GM21576 (cell line): ENCODE measurements at regions not wholly inside any gene's neighbourhood (a gene's known extent, or its start where the extent isn't known, plus 50 kb on each side); places are given as distances from the start of the nearest gene placed in this dataset.

Experiments
- ATAC-seq: cut with Tn5 transposase; IDR thresholded peaks from one replicate; pipeline ENCODE4 v1.9.1; 2021; ENCODE audit warnings: mild to moderate bottlenecking, moderate library complexity; ENCODE audit not compliant: unreplicated experiment

GRCh38 chr5:71943874-71944273, 163.4 kb upstream of the MAP1B start:
- no peak for ATAC-seq

GRCh38 chr5:71945436-71945835, 161.8 kb upstream of the MAP1B start:
- ATAC-seq = no peak

- no peak for ATAC-seq
Observed at GRCh38 chr5:71946343-71947030, 160.8 kb upstream of the MAP1B start.

- ATAC-seq = no peak
Observed at GRCh38 chr5:71948206-71948605, 159.1 kb upstream of the MAP1B start.

- no peak for ATAC-seq
Observed at GRCh38 chr5:71949772-71950171, 157.5 kb upstream of the MAP1B start.

GRCh38 chr5:71953866-71954265, 153.4 kb upstream of the MAP1B start:
- no peak for ATAC-seq

GRCh38 chr5:71954329-71954728, 152.9 kb upstream of the MAP1B start:
- ATAC-seq = no peak

GRCh38 chr5:71955723-71956122, 151.6 kb upstream of the MAP1B start:
- no peak for ATAC-seq

- no peak for ATAC-seq
Observed at GRCh38 chr5:71957292-71957898, 149.9 kb upstream of the MAP1B start.

GRCh38 chr5:71960195-71960594, 147.1 kb upstream of the MAP1B start:
- no peak for ATAC-seq

GRCh38 chr5:71961786-71962185, 145.5 kb upstream of the MAP1B start:
- no peak for ATAC-seq

- ATAC-seq = no peak
Observed at GRCh38 chr5:71969460-71969859, 137.8 kb upstream of the MAP1B start.

GRCh38 chr5:71971862-71972261, 135.4 kb upstream of the MAP1B start:
- no peak for ATAC-seq

- no peak for ATAC-seq
Observed at GRCh38 chr5:71972777-71973473, 134.3 kb upstream of the MAP1B start.

GRCh38 chr5:71973563-71973962, 133.7 kb upstream of the MAP1B start:
- no peak for ATAC-seq

- ATAC-seq = no peak
Observed at GRCh38 chr5:71974165-71974564, 133.1 kb upstream of the MAP1B start.

- ATAC-seq = no peak
Observed at GRCh38 chr5:71974622-71975021, 132.7 kb upstream of the MAP1B start.

- ATAC-seq = no peak
Observed at GRCh38 chr5:71976449-71976848, 130.8 kb upstream of the MAP1B start.

GRCh38 chr5:71977311-71977710, 130.0 kb upstream of the MAP1B start:
- ATAC-seq = no peak

GRCh38 chr5:71978216-71978615, 129.1 kb upstream of the MAP1B start:
- ATAC-seq = no peak

- ATAC-seq = no peak
Observed at GRCh38 chr5:71982717-71983395, 124.4 kb upstream of the MAP1B start.

GRCh38 chr5:71986101-71986500, 121.2 kb upstream of the MAP1B start:
- no peak for ATAC-seq
